ENCODE measurements at regions not wholly inside any gene's neighbourhood (a gene's known extent, or its start where the extent isn't known, plus 50 kb on each side); places are given as distances from the start of the nearest gene placed in this dataset.

DNA sequence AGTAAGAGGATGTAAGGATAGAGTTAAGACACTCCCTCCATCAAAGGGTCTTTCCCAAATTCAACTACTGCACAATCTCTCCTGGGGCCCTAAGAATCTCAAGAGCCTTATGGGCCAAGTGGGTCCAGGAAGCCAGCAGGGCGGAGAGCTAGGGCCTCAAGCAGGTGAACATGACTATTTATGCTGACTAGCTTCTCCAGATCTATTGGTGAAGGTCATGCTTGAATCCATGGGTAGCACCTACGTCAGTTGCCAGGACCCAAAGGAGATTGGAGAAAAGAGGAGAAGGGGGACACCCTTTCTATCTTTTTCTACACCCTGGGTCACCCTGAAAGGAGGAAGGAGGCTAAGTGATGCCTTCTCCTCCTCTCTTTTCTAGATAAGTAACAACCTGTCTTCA is 534.2 kb upstream of the MIS18BP1 start:
- TF ChIP-seq, protein P1, sequence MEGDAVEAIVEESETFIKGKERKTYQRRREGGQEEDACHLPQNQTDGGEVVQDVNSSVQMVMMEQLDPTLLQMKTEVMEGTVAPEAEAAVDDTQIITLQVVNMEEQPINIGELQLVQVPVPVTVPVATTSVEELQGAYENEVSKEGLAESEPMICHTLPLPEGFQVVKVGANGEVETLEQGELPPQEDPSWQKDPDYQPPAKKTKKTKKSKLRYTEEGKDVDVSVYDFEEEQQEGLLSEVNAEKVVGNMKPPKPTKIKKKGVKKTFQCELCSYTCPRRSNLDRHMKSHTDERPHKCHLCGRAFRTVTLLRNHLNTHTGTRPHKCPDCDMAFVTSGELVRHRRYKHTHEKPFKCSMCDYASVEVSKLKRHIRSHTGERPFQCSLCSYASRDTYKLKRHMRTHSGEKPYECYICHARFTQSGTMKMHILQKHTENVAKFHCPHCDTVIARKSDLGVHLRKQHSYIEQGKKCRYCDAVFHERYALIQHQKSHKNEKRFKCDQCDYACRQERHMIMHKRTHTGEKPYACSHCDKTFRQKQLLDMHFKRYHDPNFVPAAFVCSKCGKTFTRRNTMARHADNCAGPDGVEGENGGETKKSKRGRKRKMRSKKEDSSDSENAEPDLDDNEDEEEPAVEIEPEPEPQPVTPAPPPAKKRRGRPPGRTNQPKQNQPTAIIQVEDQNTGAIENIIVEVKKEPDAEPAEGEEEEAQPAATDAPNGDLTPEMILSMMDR (IDR thresholded peaks at IDR 0.05; ENCODE audit: low read depth, low read length): no peak
- no peak for TF ChIP-seq EZH2phosphoT487 (IDR thresholded peaks at IDR 0.05; ENCODE audit: low read depth)

Data from OCI-LY3 (cell line).